Naive B cell (primary cell): ENCODE measurements at regions not wholly inside any gene's neighbourhood (a gene's known extent, or its start where the extent isn't known, plus 50 kb on each side); places are given as distances from the start of the nearest gene placed in this dataset.
A peak's percentile ranks its signal among the peaks of the same experiment; 100 is the strongest.
"Not testable (repeated sequence)": the region's sequence is repeated elsewhere in the genome, so short reads cannot be mapped to it uniquely, and the experiment has no call there.

ENCODE experiments used
- ATAC-seq, 2 donors: fragments of 150-1000 bp; cut with Tn5 transposase; 2 replicates each; pipeline ENCODE4 v1.10.0; 2021; ENCODE audit warnings: low read depth in 2 of 2, mild to moderate bottlenecking in 2 of 2, moderate library complexity in 2 of 2
- DNase-seq: peaks from one replicate; pipeline ENCODE4 v3.0.0; 2022
- H3K27ac Mint-ChIP-seq, 6 donors: one replicate each; pipeline ENCODE4 v1.8.0; 2020 to 2022; ENCODE audit warnings: mild to moderate bottlenecking in 6 of 6, mixed read lengths in 6 of 6, moderate library complexity in 5 of 6, inconsistent platforms in 2 of 6
- H3K27me3 Mint-ChIP-seq, 3 donors: one replicate each; pipeline ENCODE4 v1.8.0; 2021 to 2022; ENCODE audit warnings: mixed read lengths in 3 of 3, mild to moderate bottlenecking in 1 of 3
- H3K36me3 Mint-ChIP-seq, 2 donors: one replicate each; pipeline ENCODE4 v1.8.0; 2020 to 2022; ENCODE audit warnings: mixed read lengths in 2 of 2, inconsistent platforms in 1 of 2, mild to moderate bottlenecking in 1 of 2
- H3K4me1 Mint-ChIP-seq, 3 donors: one replicate each; pipeline ENCODE4 v1.8.0; 2020 to 2022; ENCODE audit warnings: mixed read lengths in 3 of 3, inconsistent platforms in 1 of 3, mild to moderate bottlenecking in 1 of 3, moderate library complexity in 1 of 3
- H3K4me3 Mint-ChIP-seq, 8 donors: one replicate each; pipeline ENCODE4 v1.8.0; 2020 to 2022; ENCODE audit warnings: mild to moderate bottlenecking in 8 of 8, mixed read lengths in 8 of 8, moderate library complexity in 8 of 8, inconsistent platforms in 2 of 8
- H3K9me3 Mint-ChIP-seq, 7 donors: one replicate each; pipeline ENCODE4 v1.8.0; 2020 to 2022; ENCODE audit warnings: mixed read lengths in 7 of 7, mild to moderate bottlenecking in 5 of 7, inconsistent platforms in 2 of 7, moderate library complexity in 1 of 7

- Mint-ChIP-seq H3K36me3 (peaks cover under 1 to 4% of the 10 kb centered on the region in 2 donors), H3K27ac (peak overlapping the region in 1 of 6 donors; percentile 49), H3K9me3 (peaks cover 2 to 13% (median 10%) of the 10 kb centered on the region in 7 donors), H3K4me3 (no peak overlapping the region), H3K27me3 (peaks cover 0 to 4% (median 0%) of the 10 kb centered on the region in 3 donors), H3K4me1 (no peaks in the 10 kb centered on the region)
- ATAC-seq (no peak), DNase-seq (no peak)
Measured at GRCh38 chr15:49731187-49732099, 110.6 kb downstream of the DTWD1 start.

DNA sequence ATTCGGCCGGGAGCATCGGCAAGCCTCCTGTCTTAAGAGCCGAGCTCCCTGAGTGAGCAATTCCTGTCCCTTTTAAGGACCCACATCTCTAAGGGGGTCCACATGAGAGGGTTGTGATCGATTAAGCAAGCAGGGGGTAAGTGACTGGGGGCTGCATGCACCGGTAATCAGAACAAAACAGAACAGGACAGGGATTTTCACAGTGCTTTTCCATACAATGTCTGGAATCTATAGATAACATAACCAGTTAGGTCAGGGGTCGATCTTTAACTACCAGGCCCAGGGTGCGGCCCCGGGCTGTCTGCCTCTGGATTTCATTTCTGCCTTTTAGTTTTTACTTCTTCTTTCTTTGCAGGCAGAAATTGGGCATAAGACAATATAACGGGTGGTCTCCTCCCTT is 111.3 kb downstream of the DTWD1 start:
- H3K9me3 Mint-ChIP-seq: not testable (repeated sequence)

GRCh38 chr15:49734089-49734488 is 113.2 kb downstream of the DTWD1 start:
- not testable (repeated sequence) for H3K27me3 Mint-ChIP-seq, H3K27ac Mint-ChIP-seq, DNase-seq, H3K4me3 Mint-ChIP-seq, H3K9me3 Mint-ChIP-seq, H3K36me3 Mint-ChIP-seq, H3K4me1 Mint-ChIP-seq, ATAC-seq

More for the DNA sequence above, 111.3 kb downstream of the DTWD1 start:
- not testable (repeated sequence) for H3K27me3 Mint-ChIP-seq, H3K27ac Mint-ChIP-seq, ATAC-seq, H3K36me3 Mint-ChIP-seq, DNase-seq, H3K4me1 Mint-ChIP-seq
- H3K4me3 Mint-ChIP-seq: peak overlapping the region in 1 of 8 donors; percentile 67

DNA sequence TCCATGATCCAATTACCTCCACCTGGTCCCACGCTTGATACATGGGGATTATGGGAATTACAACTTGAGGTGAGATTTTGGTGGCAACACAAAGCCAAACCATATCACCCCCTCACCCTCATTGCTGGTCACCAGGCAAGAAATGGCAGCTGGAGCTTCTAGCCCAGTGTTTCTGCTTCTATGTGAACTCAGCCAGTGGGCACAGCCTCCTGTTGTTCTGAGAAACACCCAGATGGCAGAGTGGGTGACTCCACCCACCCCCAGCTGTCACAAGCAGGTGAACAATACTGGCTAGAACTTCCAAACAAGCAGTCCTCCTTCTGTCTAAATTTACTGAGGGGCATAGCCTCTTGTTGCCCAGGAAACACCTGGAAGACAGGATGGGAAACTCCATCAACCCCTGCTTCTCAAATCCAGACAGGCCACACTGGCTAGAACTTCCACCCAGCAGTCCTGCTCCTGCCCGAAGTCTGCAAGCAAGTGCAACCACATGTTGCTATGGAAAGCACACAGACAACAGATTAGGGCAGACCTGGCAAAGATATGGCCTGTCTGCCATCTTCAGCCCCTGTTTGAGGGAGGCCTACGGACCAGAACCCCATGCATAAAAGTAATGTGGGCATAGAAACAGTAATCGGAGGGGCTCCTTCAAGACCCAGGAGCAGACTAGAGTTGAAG is 114.1 kb downstream of the DTWD1 start:
- DNase-seq (no peak), ATAC-seq (no peak)
- Mint-ChIP-seq H3K27ac (no peak overlapping the region), H3K36me3 (no peaks in the 10 kb centered on the region), H3K4me3 (no peak overlapping the region), H3K9me3 (peaks cover 0 to 3% (median 0%) of the 10 kb centered on the region in 7 donors), H3K27me3 (peaks cover 0 to 4% (median 4%) of the 10 kb centered on the region in 3 donors), H3K4me1 (no peaks in the 10 kb centered on the region)

GRCh38 chr15:49737127-49737526 is 116.3 kb downstream of the DTWD1 start:
- no peak overlapping the region for H3K27ac Mint-ChIP-seq
- no peaks in the 10 kb centered on the region for H3K4me1 Mint-ChIP-seq
- H3K4me3 Mint-ChIP-seq: no peak overlapping the region
- DNase-seq (no peak), ATAC-seq (no peak)
- peaks cover 0 to 3% (median 0%) of the 10 kb centered on the region in 7 donors for H3K9me3 Mint-ChIP-seq
- no peaks in the 10 kb centered on the region for H3K36me3 Mint-ChIP-seq
- H3K27me3 Mint-ChIP-seq: peaks cover 0 to 7% (median 4%) of the 10 kb centered on the region in 3 donors

DNA sequence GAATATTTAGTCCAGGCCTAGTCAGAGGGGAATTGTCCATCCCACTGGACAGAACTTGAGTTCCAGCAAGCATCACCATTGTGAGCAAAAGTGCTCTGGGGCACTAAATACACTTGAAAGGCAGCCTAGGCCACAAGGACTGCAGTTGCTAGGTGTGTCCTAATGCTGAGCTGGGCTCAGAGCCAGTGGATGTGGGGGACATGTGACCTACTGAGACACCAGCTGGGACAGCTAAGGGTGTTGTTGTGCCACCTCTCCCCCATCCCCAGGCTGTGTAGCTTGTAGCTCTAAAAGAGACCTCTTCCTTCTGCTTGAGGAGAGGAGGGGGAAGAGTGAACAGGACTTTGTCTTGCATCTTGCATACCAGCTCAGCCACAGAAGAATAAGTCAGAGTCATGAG is 120.9 kb downstream of the DTWD1 start:
- ATAC-seq (no peak), DNase-seq (no peak)
- Mint-ChIP-seq H3K4me3 (no peak overlapping the region), H3K36me3 (no peaks in the 10 kb centered on the region), H3K4me1 (no peaks in the 10 kb centered on the region), H3K27me3 (peaks cover 0 to 7% (median 0%) of the 10 kb centered on the region in 3 donors), H3K27ac (no peak overlapping the region), H3K9me3 (peaks cover 0 to 8% (median 4%) of the 10 kb centered on the region in 7 donors)

GRCh38 chr15:49742381-49742780 is 121.5 kb downstream of the DTWD1 start:
- peaks cover 2 to 8% (median 4%) of the 10 kb centered on the region in 7 donors for H3K9me3 Mint-ChIP-seq
- no peak overlapping the region for H3K4me3 Mint-ChIP-seq
- H3K36me3 Mint-ChIP-seq: no peaks in the 10 kb centered on the region
- ATAC-seq (no peak), DNase-seq (no peak)
- H3K27ac Mint-ChIP-seq: no peak overlapping the region
- peaks cover 0 to 7% (median 0%) of the 10 kb centered on the region in 3 donors for H3K27me3 Mint-ChIP-seq
- H3K4me1 Mint-ChIP-seq: no peaks in the 10 kb centered on the region

- DNase-seq: no peak
- Mint-ChIP-seq H3K36me3 (no peaks in the 10 kb centered on the region), H3K27me3 (no peaks in the 10 kb centered on the region), H3K4me1 (no peaks in the 10 kb centered on the region), H3K4me3 (no peak overlapping the region), H3K9me3 (peaks cover 0 to 8% (median 4%) of the 10 kb centered on the region in 7 donors), H3K27ac (no peak overlapping the region)
- ATAC-seq: no peak
Measured at GRCh38 chr15:49747340-49747739, 126.5 kb downstream of the DTWD1 start.

GRCh38 chr15:49748791-49749190 is 127.9 kb downstream of the DTWD1 start:
- Mint-ChIP-seq H3K36me3 (no peaks in the 10 kb centered on the region), H3K4me3 (peak overlapping the region in 1 of 8 donors; percentile 62), H3K27ac (no peak overlapping the region), H3K4me1 (no peaks in the 10 kb centered on the region), H3K27me3 (peaks cover 0 to under 1% (median 0%) of the 10 kb centered on the region in 3 donors), H3K9me3 (peaks cover 0 to 8% (median 4%) of the 10 kb centered on the region in 7 donors)
- DNase-seq (no peak), ATAC-seq (no peak)

- Mint-ChIP-seq H3K36me3 (no peaks in the 10 kb centered on the region), H3K4me3 (no peak overlapping the region), H3K27ac (no peak overlapping the region), H3K4me1 (no peaks in the 10 kb centered on the region), H3K27me3 (peaks cover 0 to 7% (median 0%) of the 10 kb centered on the region in 3 donors), H3K9me3 (peaks cover 0 to 7% (median 4%) of the 10 kb centered on the region in 7 donors)
- no peak for ATAC-seq
- DNase-seq: no peak
Measured at GRCh38 chr15:49750553-49750952, 129.7 kb downstream of the DTWD1 start.

DNA sequence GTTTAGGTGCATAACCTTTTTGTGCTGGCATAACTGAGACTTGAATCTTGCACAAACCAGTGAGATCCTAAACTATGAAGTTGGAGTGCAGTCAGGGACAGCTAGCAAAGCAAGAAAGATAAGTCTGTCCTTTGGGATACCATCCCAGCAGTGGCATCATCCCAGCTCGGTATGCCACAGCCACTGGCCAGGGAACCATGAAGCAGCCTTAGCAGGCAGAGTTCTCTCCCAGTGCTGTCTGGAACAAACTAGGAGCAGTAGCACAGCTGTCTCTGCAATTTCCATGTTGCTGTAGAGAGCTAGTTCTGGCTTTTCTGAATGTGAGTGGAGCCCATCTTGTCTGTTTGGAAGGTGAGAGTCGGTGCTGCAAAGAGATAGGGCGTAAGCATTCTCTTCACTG is 130.3 kb downstream of the DTWD1 start:
- DNase-seq (no peak), ATAC-seq (no peak)
- Mint-ChIP-seq H3K4me3 (no peak overlapping the region), H3K27ac (no peak overlapping the region), H3K27me3 (peaks cover 0 to 7% (median 0%) of the 10 kb centered on the region in 3 donors), H3K4me1 (no peaks in the 10 kb centered on the region), H3K36me3 (no peaks in the 10 kb centered on the region), H3K9me3 (peaks cover 2 to 6% (median 2%) of the 10 kb centered on the region in 7 donors)

DNA sequence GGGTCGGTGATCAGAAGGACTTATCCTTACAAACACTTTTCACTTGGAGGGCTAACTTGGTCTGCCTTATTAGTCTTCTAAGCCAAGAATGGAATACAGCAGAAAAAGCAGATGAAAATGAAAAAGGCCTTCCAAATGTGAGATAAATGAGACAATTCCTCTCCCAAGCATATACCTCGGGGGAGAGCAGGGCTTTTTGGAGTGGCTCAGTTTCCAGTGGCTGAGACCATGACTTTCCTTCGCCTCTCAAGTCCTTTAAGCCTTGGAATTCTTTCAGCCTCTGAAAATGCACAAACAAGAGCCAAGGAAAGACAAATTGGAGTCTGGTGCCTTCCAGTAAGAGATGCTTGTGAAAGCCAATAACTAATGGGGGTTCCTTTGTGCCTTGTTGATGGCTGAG is 130.9 kb downstream of the DTWD1 start:
- H3K27ac Mint-ChIP-seq: no peak overlapping the region
- ATAC-seq: no peak

DNA sequence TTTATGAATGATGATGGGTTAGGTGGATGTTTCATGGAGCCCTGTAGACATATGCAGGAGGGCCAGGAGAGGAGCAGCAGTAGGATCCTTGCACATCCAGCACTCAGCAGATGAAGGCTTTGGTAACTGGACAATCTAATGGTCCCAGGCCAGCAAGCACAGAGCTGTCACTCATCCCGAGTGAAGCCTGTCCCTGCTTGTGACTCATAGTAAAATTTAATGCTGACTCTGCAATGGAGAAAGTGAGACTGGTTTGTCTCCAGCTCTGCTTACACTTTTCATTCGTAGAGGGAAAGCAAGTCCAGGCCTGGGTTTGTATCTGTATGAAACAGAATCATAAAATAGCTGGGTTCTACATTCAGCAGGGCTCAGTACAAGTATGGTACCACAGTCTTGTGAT is 131.7 kb downstream of the DTWD1 start:
- Mint-ChIP-seq H3K27me3 (peaks cover 0 to 7% (median 0%) of the 10 kb centered on the region in 3 donors), H3K9me3 (peaks cover 0 to 9% (median 2%) of the 10 kb centered on the region in 7 donors), H3K4me1 (no peaks in the 10 kb centered on the region), H3K36me3 (no peaks in the 10 kb centered on the region), H3K27ac (no peak overlapping the region), H3K4me3 (peak overlapping the region in 1 of 8 donors; percentile 80)
- ATAC-seq (no peak), DNase-seq (no peak)

More for the DNA sequence above, 130.9 kb downstream of the DTWD1 start:
- Mint-ChIP-seq H3K27me3 (peaks cover 0 to 7% (median 0%) of the 10 kb centered on the region in 3 donors), H3K36me3 (no peaks in the 10 kb centered on the region), H3K9me3 (peaks cover 0 to 4% (median 2%) of the 10 kb centered on the region in 7 donors), H3K4me3 (no peak overlapping the region), H3K4me1 (no peaks in the 10 kb centered on the region)
- no peak for DNase-seq
